ENCODE measurements at regions not wholly inside any gene's neighbourhood (a gene's known extent, or its start where the extent isn't known, plus 50 kb on each side); places are given as distances from the start of the nearest gene placed in this dataset.

DNA sequence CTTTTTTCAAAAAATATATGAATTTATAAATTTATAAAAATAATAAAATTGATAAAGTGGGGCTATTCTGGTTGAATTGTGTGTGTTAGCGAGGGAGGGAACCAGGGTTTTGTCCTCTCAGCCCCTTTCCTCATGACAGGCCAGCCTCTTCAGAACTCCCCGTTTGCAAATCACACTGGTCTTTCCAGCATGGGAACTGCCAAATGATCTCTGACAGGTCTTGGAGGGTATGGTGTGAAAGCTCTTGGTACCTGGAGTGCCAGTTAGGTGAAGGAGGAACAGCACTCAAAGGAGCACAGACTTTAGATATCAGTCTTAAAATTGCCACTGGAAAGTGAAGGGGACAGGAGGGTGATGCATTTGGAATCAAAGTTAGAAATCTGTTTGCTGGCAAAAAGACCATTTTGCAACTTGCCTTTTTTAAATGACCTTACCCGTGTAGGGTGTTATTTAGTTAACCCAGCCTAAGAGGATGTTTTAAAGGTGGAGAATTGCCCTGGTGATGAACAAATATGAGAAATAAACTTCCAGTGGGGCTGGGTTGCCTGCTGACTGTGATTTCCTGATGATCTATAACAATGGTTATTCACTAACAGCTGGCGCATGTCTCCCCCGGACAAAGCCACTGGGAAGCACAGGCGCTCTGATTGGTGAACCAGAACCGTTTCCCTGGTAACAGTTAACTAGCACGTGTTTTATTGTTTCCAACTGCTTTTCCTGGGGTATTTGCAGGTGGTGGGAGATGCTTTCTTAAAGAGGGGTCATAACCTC lies 85.3 kb upstream of the EFEMP1 start:
- intact Hi-C loops (cut with DNase I, micrococcal nuclease): no loop called here
- DNase-seq: no peak
- Mint-ChIP-seq H3K4me3 (no peak overlapping the region), H3K27me3 (no peaks in the 10 kb centered on the region), H3K4me1 (no peaks in the 10 kb centered on the region), H3K9me3 (ENCODE audit: low read depth) (no peaks in the 10 kb centered on the region), H3K36me3 (ENCODE audit: low read depth) (no peaks in the 10 kb centered on the region), H3K27ac (no peak overlapping the region)
- ATAC-seq: no peak
- ChIA-PET CTCF (interaction anchor here (0.7 kb wide), 1 partner anchor 441 kb away, joined by 3 read pairs; no protein-coding TSS in a partner anchor), POLR2A (no interaction called here)

DNA sequence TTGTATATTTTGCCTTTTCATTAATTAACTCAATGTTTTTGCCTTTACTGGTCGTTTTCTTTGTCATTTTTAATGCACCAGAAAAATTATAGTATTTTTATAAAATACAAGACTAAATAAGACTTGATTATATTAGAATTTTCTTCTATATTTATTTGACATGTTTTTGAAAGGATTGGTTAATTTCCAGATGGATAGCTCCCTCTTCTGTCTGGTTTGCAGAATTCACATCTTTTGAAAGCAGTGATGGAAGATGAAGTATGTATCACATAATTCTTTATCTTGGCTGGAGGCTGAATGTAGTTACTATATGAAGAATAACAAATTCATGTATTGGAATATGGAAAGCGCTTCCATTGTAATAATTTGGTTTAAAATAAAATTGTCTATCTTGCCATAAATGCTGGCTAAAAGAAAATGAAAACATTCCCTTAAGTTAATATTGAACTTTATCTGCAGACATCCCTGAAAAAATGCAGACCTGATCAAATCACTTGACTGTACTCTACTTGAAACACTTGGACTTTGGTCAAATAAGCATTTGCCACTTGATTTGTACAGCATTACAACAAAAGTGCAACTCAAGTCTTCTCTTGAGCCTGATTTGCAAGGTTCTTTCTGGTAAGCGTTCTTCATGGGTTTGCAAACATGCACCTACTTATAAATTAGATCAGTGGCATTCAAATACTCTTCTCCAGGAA lies 86.3 kb upstream of the EFEMP1 start:
- Mint-ChIP-seq H3K4me1 (no peaks in the 10 kb centered on the region), H3K36me3 (ENCODE audit: low read depth) (no peaks in the 10 kb centered on the region), H3K27ac (no peak overlapping the region), H3K9me3 (ENCODE audit: low read depth) (no peaks in the 10 kb centered on the region), H3K27me3 (no peaks in the 10 kb centered on the region), H3K4me3 (no peak overlapping the region)
- ChIA-PET POLR2A (no interaction called here), CTCF (interaction anchor here (0.7 kb wide), 1 partner anchor 227 kb away, joined by 3 read pairs; no protein-coding TSS in a partner anchor)
- DNase-seq (no peak), ATAC-seq (no peak)
- intact Hi-C loops (cut with DNase I, micrococcal nuclease): loop anchor here in 1 of 2 experiments (1.0 kb wide), 1 partner anchor 292 kb away; no protein-coding TSS in a partner anchor

DNA sequence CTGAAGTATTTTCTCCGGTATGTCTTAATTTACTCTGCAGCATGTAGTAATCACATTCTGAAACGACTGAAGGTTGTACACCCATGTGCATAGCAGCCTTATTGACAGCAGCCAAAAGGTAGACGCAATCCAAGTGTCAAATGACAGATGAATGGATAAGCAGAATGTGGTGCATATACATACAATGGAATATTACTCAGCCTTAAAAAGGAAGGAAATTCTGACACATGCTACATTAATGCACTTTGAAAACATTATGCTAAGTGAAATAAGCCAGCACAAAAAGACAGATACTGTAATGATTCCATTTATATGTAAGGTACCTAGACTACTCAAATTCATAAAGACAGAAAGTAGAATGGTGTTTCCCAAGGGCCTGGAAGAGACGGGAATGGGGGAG lies 88.0 kb upstream of the EFEMP1 start:
- POLR2A ChIA-PET: no interaction called here
- Mint-ChIP-seq H3K9me3 (ENCODE audit: low read depth) (no peaks in the 10 kb centered on the region), H3K4me3 (no peak overlapping the region), H3K27ac (no peak overlapping the region), H3K27me3 (no peaks in the 10 kb centered on the region), H3K36me3 (ENCODE audit: low read depth) (no peaks in the 10 kb centered on the region), H3K4me1 (no peaks in the 10 kb centered on the region)
- ATAC-seq (no peak), DNase-seq (no peak)
- intact Hi-C loops (cut with DNase I, micrococcal nuclease): no loop called here
- CTCF ChIA-PET: no interaction called here

DNA sequence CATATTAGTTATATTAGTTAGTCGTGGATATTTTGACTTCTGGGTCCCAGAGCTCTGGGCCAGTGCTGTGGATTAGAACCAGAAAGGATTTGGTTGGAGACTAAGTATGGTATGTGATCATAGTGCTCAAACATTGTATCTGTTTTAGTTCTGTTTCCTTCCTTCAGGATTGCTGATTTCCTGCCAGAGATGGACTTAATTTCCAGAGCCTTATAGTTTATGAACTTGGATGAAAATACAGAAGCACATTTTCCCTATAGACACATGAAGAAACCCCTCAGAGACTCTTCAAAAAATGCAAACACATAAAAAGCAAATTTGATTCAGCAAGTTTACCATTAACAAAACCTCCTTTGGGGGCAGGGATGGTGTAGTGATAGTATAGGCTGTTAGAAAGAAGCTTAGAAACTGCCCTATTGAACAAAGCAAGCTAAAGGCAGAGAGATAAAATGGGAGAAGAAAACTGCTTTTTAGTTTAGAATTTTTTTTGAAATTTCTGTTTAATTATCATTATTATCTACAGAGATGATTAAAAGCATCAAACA lies 88.7 kb upstream of the EFEMP1 start:
- ChIA-PET CTCF (no interaction called here), POLR2A (no interaction called here)
- no peak for ATAC-seq
- H3K4me3 Mint-ChIP-seq: no peak overlapping the region
- intact Hi-C loops (cut with DNase I, micrococcal nuclease): no loop called here
- no peaks in the 10 kb centered on the region for H3K27me3 Mint-ChIP-seq
- no peaks in the 10 kb centered on the region for H3K4me1 Mint-ChIP-seq
- no peak overlapping the region for H3K27ac Mint-ChIP-seq
- no peaks in the 10 kb centered on the region for H3K36me3 Mint-ChIP-seq (ENCODE audit: low read depth)
- DNase-seq: no peak
- H3K9me3 Mint-ChIP-seq (ENCODE audit: low read depth): no peaks in the 10 kb centered on the region

DNA sequence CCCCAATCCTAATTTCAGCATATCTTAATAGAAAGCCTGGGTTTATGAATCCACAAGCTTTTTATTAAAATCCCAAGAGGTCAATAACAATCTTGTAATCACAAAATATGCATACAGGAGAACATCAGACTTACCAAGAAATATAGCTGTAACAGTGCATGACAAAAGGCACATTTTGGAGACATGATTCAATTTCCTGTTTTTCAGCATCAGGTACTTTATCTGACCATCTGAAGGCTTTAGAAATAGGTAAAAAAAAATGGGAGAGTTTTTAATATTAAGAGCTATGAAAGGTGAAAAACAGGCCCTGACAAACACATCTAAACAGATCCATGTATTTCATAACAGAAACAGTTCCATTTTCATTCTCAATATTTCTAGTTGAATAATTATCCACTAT lies 89.9 kb upstream of the EFEMP1 start:
- Mint-ChIP-seq H3K4me3 (no peak overlapping the region), H3K36me3 (ENCODE audit: low read depth) (no peaks in the 10 kb centered on the region), H3K27me3 (no peaks in the 10 kb centered on the region), H3K27ac (no peak overlapping the region), H3K4me1 (no peaks in the 10 kb centered on the region), H3K9me3 (ENCODE audit: low read depth) (no peaks in the 10 kb centered on the region)
- intact Hi-C loops (cut with DNase I, micrococcal nuclease): no loop called here
- ATAC-seq: no peak
- CTCF ChIA-PET: interaction anchor here (1.1 kb wide), 1 partner anchor 294 kb away, joined by 3 read pairs; no protein-coding TSS in a partner anchor
- POLR2A ChIA-PET: no interaction called here
- no peak for DNase-seq

DNA sequence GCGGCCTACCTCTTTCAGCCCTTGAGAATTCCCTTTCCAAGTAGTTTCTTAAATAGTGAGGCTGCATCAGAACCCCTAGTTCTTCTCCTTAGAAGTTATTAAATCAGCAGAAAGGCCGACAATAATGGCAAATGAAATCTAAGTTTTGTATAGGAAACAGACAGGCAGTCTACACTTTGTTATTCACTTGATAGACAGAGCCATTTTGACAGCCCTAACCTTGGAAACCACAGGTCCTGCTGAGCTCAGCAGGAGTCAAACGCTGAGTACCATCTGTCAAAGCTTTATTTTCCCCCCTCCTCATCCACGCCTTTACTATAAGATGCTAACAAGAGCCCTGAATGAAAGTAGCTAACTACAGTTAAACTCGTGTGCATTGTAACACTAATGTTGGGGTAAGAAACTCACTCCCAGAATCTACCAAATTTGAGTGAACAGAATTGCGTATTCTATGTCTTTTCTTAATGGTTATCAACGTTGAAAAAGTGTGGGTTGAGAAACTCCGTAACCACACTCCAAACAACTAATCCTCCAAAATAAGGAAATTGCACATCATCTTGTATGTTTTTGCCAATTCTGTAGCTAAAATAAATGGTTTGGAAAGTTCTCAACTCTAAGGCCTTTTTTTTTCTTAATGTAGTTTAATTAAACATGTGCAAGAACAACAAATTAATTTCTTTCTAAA lies 90.6 kb upstream of the EFEMP1 start:
- ChIA-PET POLR2A (no interaction called here), CTCF (interaction anchor here (1.1 kb wide), 1 partner anchor 294 kb away, joined by 3 read pairs; no protein-coding TSS in a partner anchor)
- ATAC-seq: no peak
- no peaks in the 10 kb centered on the region for H3K36me3 Mint-ChIP-seq (ENCODE audit: low read depth)
- no peak overlapping the region for H3K27ac Mint-ChIP-seq
- no peaks in the 10 kb centered on the region for H3K9me3 Mint-ChIP-seq (ENCODE audit: low read depth)
- H3K4me3 Mint-ChIP-seq: no peak overlapping the region
- no peak for DNase-seq
- intact Hi-C loops (cut with DNase I, micrococcal nuclease): no loop called here
- H3K27me3 Mint-ChIP-seq: no peaks in the 10 kb centered on the region
- no peaks in the 10 kb centered on the region for H3K4me1 Mint-ChIP-seq

DNA sequence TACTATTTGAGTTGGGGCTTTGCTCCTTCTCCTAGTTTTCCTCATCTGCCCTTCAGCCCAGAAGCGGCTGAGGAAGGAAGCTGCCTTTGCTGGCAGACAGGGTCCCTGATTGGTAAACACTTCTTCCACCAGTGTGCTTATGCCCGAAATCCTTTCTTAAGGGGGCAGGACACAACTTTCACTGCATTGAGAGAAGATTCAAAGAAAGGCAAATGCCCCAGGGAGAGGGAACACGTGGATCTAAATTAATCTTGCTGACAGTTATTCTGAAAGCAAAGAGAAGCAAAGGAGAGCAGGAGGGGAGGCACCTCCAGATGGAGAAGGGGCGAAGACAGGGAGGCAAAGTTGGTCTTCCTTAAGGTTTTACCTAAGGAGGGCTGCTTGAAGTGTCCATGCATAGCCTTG lies 92.1 kb upstream of the EFEMP1 start:
- ChIA-PET POLR2A (interaction anchor here (0.6 kb wide), 1 partner anchor 679 kb away, joined by 4 read pairs; no protein-coding TSS in a partner anchor), CTCF (no interaction called here)
- ATAC-seq (no peak), DNase-seq (no peak)
- H3K27ac Mint-ChIP-seq: no peak overlapping the region
- H3K27me3 Mint-ChIP-seq: no peaks in the 10 kb centered on the region
- intact Hi-C loops (cut with DNase I, micrococcal nuclease): no loop called here
- H3K4me3 Mint-ChIP-seq: no peak overlapping the region
- H3K36me3 Mint-ChIP-seq (ENCODE audit: low read depth): no peaks in the 10 kb centered on the region
- no peaks in the 10 kb centered on the region for H3K4me1 Mint-ChIP-seq
- H3K9me3 Mint-ChIP-seq (ENCODE audit: low read depth): no peaks in the 10 kb centered on the region

DNA sequence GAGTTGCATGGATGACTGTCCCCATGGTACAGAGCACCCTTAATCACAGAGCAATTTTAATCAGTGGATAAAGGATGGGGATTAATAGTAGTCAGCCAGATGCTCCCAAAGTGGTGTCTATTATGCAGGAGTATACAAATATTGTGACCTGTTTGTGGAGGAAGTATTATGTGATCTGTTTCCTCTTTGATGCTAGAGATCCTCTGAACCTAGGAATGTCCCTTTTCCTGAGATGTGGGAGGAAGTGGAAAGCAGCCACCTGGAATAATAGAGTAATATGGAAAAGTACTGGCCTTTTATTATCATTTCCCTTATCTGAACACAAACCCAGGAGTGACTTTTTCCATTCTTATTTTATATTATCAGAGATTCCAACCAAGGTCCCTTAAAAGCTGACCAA lies 94.2 kb upstream of the EFEMP1 start:
- ATAC-seq (no peak), DNase-seq (no peak)
- POLR2A ChIA-PET: no interaction called here
- intact Hi-C loops (cut with DNase I, micrococcal nuclease): no loop called here
- Mint-ChIP-seq H3K27ac (no peak overlapping the region), H3K4me1 (no peaks in the 10 kb centered on the region), H3K27me3 (no peaks in the 10 kb centered on the region), H3K9me3 (ENCODE audit: low read depth) (no peaks in the 10 kb centered on the region), H3K4me3 (no peak overlapping the region), H3K36me3 (ENCODE audit: low read depth) (no peaks in the 10 kb centered on the region)
- CTCF ChIA-PET: no interaction called here

DNA sequence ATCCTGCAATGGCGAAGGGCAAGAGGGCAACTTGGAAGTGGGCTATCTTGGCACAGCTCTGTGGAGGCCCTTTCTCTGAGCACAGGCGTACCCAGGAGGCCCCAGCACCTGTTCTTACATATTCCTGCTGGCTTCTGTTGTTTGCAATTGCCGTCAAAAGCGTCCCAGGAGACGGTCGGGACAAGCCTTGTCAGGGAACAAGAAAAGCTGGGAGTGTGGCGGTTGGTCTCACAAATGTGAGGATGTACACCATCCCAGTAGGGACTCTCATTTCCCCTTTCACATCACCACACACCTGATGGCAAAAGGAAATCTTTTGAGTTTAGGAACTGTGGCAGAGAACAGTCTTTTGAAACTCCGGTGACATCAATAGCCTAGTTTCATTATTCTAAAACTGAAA lies 94.7 kb upstream of the EFEMP1 start:
- H3K27ac Mint-ChIP-seq: no peak overlapping the region
- no peaks in the 10 kb centered on the region for H3K27me3 Mint-ChIP-seq
- ATAC-seq (no peak), DNase-seq (no peak)
- no peaks in the 10 kb centered on the region for H3K4me1 Mint-ChIP-seq
- ChIA-PET CTCF (no interaction called here), POLR2A (no interaction called here)
- intact Hi-C loops (cut with DNase I, micrococcal nuclease): no loop called here
- no peaks in the 10 kb centered on the region for H3K36me3 Mint-ChIP-seq (ENCODE audit: low read depth)
- H3K9me3 Mint-ChIP-seq (ENCODE audit: low read depth): no peaks in the 10 kb centered on the region
- H3K4me3 Mint-ChIP-seq: no peak overlapping the region

DNA sequence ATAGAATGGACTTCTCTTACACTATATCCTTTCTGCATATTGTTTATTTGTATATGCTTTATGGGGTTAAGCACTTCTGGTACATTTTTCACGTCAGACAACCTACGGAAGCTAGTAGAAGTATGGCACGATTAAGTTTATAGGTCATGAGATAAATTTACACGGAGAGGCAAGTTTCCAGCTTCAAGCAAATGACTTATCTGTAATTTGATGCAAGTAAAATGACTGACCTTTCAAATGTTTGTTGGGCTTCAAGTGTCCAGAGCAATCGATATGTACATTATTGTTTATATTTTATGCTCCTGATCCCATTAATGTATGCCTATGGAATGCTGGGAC lies 97.5 kb upstream of the EFEMP1 start:
- H3K27ac Mint-ChIP-seq: no peak overlapping the region

DNA sequence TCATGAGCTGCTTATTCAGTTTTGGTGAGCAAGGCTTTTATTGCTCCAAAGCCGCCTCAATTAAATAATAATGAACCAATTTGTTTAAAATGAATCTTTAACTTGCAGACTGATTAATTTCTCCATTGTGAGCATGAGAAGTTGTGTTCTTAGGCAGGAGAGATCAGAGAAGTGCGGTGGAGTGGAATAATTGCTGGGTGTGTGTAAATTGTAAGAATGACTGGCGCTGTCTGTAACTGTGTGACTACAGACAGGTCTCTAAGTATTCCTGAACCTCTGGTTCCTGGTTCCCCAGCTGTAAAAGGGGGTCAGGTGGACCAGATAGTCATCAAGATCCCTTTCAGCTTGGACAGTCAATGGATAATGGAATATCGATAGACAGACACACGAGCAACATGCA lies 98.0 kb upstream of the EFEMP1 start:
- intact Hi-C loops (cut with DNase I, micrococcal nuclease): no loop called here
- no peak for ATAC-seq
- POLR2A ChIA-PET: no interaction called here

More for the DNA sequence above, 97.5 kb upstream of the EFEMP1 start:
- H3K4me3 Mint-ChIP-seq: no peak overlapping the region
- DNase-seq: no peak
- ChIA-PET CTCF (no interaction called here), POLR2A (no interaction called here)
- no peak for ATAC-seq
- H3K36me3 Mint-ChIP-seq (ENCODE audit: low read depth): no peaks in the 10 kb centered on the region
- H3K4me1 Mint-ChIP-seq: no peaks in the 10 kb centered on the region
- H3K9me3 Mint-ChIP-seq (ENCODE audit: low read depth): no peaks in the 10 kb centered on the region
- no peaks in the 10 kb centered on the region for H3K27me3 Mint-ChIP-seq
- intact Hi-C loops (cut with DNase I, micrococcal nuclease): no loop called here

More for the DNA sequence above, 98.0 kb upstream of the EFEMP1 start:
- no peak for DNase-seq
- H3K27me3 Mint-ChIP-seq: no peaks in the 10 kb centered on the region
- no peak overlapping the region for H3K27ac Mint-ChIP-seq
- no peaks in the 10 kb centered on the region for H3K9me3 Mint-ChIP-seq (ENCODE audit: low read depth)
- CTCF ChIA-PET: no interaction called here
- H3K4me1 Mint-ChIP-seq: no peaks in the 10 kb centered on the region
- H3K4me3 Mint-ChIP-seq: no peak overlapping the region
- no peaks in the 10 kb centered on the region for H3K36me3 Mint-ChIP-seq (ENCODE audit: low read depth)
